ENCODE measurements at regions not wholly inside any gene's neighbourhood (a gene's known extent, or its start where the extent isn't known, plus 50 kb on each side); places are given as distances from the start of the nearest gene placed in this dataset.

DNA sequence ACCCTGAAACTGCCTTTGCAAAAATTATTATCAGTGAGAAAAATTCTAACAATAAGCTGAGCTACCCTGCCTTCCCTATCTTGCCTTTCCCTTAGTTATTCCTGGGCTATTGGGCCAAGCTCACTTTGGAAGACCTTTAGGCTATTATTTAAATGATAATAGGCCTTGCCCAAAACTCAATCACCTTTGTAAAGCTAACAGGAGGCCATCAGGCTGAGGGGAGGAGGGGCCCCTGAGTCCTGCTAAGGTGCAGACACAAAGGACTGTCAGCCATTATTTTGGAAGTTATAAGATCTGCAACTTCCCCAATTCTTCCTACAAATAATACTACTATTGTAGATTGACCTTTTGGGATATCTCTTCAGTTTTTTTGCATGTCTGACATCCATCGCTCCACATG, 278.8 kb upstream of the DIAPH2 start:
- no peak for TF ChIP-seq GATA2 (IDR thresholded peaks at IDR 0.05; ENCODE audit: low read depth, low read length)
- no peak for TF ChIP-seq GATA3 (IDR thresholded peaks at IDR 0.05; ENCODE audit: low read depth, low read length)

DNA sequence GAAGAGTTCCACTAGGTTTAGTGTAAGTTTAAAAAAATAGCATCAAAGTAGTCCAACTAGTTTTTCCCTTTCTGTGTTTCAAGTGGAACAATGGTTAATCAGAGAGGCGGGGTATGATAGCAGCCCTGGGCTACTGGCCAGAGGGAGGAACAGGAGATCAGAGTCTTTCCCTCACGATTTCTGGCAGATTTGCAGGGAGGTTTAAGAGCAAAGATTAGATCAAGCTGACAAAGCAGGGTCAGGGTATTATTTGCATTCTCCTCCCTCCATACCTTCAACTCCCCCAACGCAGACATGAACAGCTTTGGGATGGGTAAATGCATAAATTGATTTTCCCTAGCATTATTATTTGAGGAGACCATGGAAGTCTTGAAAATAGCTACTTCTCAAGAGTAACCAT, 277.6 kb upstream of the DIAPH2 start:
- TF ChIP-seq GATA3 (IDR thresholded peaks at IDR 0.05; ENCODE audit: low read depth, low read length) = no peak
- no peak for TF ChIP-seq GATA2 (IDR thresholded peaks at IDR 0.05; ENCODE audit: low read depth, low read length)

DNA sequence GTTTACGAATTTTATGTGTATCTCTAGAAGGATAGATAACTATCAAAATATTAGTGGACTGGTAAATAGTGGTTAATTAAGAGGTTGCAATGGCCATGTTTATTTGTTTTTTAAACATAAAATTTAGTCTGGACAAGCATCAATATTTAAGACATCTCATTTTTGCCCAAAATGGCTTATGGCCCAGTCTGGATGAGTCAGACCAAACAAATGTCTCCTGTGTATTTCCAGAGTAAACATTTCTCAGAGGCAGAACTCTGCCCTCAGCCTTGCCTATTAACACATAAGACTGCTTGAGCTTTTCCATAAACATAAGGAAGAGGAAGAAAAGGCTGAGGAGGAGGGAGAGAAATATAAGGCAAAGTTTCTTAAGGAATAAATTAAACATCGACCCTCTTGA, 277.1 kb upstream of the DIAPH2 start:
- TF ChIP-seq GATA3 (IDR thresholded peaks at IDR 0.05; ENCODE audit: low read depth, low read length) = no peak
- no peak for TF ChIP-seq GATA2 (IDR thresholded peaks at IDR 0.05; ENCODE audit: low read depth, low read length)

DNA sequence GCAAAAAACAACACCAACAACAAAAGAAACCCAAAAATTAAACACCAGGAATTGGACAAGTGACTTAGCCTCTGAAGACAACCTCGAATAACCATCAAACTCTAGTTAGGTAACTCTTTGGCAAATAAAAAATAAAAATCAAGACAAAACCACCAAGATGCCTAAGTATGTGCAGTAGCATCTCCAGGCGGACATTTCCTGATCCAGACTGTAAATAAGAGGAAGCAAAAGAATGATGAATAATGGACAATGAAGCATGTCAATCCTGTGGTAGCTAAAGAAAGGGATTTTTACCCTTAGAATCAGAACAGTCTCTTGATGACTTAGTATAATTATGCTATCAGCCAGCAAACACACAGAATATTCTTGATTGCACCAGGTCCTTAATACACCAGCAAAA, 276.7 kb upstream of the DIAPH2 start:
- no peak for TF ChIP-seq GATA3 (IDR thresholded peaks at IDR 0.05; ENCODE audit: low read depth, low read length)
- TF ChIP-seq GATA2 (IDR thresholded peaks at IDR 0.05; ENCODE audit: low read depth, low read length) = no peak

DNA sequence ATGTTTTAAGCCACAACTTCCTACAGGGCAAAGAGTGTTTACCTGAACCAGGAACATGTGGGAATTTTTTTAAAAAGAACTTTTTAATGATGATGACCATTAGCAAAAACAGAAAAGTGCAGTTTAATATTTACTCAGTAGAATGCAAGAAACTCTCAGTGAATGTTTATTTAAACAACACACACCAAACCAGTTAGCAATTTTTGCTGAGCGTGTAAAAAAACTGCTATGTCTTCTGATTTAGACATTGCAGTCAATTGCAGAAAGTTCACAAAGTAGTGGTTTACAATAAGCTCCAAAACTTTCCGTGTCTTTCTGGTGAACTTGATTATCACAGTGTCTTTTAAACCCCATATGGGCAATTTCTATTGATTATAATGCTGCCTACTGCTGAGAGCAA, 273.7 kb upstream of the DIAPH2 start:
- no peak for TF ChIP-seq GATA2 (IDR thresholded peaks at IDR 0.05; ENCODE audit: low read depth, low read length)
- no peak for TF ChIP-seq GATA3 (IDR thresholded peaks at IDR 0.05; ENCODE audit: low read depth, low read length)

DNA sequence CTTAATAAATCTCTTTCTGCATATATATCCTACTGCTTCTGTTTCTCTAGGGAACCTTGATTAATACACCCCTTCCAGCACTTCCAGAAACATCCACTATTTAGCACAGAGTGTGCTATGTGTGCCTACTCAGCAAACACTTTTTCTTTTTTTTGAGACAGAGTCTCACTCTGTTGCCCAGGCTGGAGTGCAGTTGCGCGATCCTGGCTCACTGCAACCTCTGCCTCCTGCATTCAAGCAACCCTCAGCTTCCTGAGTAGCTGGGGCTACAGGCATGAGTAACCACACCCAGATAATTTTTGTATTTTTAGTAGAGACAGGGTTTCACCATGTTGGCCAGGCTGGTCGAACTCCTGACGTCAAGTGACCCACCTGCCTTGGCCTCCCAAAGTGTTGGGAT, 266.9 kb upstream of the DIAPH2 start:
- TF ChIP-seq GATA3 (IDR thresholded peaks at IDR 0.05; ENCODE audit: low read depth, low read length) = no peak
- TF ChIP-seq GATA2 (IDR thresholded peaks at IDR 0.05; ENCODE audit: low read depth, low read length) = no peak

DNA sequence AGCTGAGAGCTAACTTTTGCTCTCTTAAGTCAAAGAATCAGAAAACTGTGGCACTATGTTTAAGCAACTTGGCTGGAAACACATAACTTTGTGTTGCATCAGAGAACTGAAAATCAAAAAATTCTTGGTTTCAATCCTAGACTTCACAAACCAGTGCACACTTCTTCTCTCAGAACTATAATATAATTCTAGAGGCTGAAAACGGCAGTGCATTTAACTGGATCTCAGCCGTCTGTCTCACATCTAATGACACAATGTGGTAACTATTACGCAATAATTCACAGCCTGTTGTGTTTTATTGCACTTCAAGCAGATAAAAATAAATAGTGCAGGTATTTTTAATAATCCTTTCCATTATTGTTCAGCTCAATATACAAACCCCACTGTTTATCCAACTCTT, 260.6 kb upstream of the DIAPH2 start:
- TF ChIP-seq GATA2 (IDR thresholded peaks at IDR 0.05; ENCODE audit: low read depth, low read length) (no peak), GATA3 (IDR thresholded peaks at IDR 0.05; ENCODE audit: low read depth, low read length) (no peak)

DNA sequence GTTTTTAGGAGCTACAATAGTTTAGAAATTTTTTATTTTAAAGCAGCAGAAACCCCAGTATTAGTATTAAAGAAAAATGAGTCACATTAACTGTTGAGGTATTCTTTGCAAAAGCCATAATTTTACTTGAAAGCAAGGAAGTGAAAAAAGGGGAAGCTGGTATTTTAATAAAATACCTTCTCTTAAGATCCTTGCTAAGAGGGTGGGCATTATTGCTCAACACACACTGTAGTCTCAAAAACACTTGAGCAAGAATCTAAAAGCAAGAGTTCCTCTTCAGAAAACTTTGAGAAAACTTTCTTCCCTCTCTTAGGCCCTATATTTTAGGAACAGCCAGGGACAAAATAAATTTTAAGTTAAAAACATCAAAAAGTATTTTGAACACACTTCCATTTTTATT, 259.4 kb upstream of the DIAPH2 start:
- TF ChIP-seq GATA2 (IDR thresholded peaks at IDR 0.05; ENCODE audit: low read depth, low read length) (no peak), GATA3 (IDR thresholded peaks at IDR 0.05; ENCODE audit: low read depth, low read length) (no peak)

DNA sequence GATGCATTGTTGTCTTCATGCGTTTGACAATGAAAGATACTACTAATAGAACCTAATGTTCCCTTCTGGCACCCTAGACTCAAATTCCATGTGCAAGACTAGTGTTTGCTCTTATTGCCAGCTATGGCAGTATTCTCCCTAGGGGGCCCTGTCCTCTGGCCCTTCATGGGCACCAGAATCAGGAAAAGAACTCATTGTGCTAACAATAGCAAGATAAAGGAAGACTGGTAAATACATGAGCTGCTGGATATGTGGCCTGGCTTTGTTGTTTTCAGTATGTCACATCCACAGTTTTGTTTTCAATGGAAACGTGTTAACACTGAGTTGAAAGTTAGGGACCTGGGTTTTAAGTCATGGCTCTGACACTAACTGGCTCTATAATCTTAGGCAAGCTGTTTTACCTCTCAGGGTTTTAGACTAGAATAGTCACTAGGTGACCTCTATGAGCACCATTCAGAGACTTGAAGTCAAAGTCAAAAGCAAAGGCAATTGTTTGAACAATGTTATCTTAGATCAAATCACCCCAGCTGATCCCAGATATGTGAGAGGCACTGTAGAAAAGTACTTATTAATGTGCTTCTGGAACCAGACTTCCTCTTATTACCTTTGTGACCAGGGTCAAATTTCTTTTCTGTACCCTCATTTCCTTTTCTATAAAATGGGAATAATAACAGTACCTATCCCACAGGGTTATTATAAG, 253.7 kb upstream of the DIAPH2 start:
- TF ChIP-seq GATA3 (IDR thresholded peaks at IDR 0.05; ENCODE audit: low read depth, low read length) (no peak), GATA2 (IDR thresholded peaks at IDR 0.05; ENCODE audit: low read depth, low read length) (no peak)

- TF ChIP-seq GATA3 (IDR thresholded peaks at IDR 0.05; ENCODE audit: low read depth, low read length) (no peak), GATA2 (IDR thresholded peaks at IDR 0.05; ENCODE audit: low read depth, low read length) (no peak)
These were observed 252.0 kb upstream of the DIAPH2 start for GRCh38 chrX:96432647-96433046.

GRCh38 chrX:96433409-96434077, 251.1 kb upstream of the DIAPH2 start:
- TF ChIP-seq GATA3 (IDR thresholded peaks at IDR 0.05; ENCODE audit: low read depth, low read length) (no peak), GATA2 (IDR thresholded peaks at IDR 0.05; ENCODE audit: low read depth, low read length) (no peak)

GRCh38 chrX:96435378-96436035, 249.1 kb upstream of the DIAPH2 start:
- TF ChIP-seq GATA2 (IDR thresholded peaks at IDR 0.05; ENCODE audit: low read depth, low read length) = no peak
- no peak for TF ChIP-seq GATA3 (IDR thresholded peaks at IDR 0.05; ENCODE audit: low read depth, low read length)

- no peak for TF ChIP-seq GATA2 (IDR thresholded peaks at IDR 0.05; ENCODE audit: low read depth, low read length)
- no peak for TF ChIP-seq GATA3 (IDR thresholded peaks at IDR 0.05; ENCODE audit: low read depth, low read length)
These were observed 248.5 kb upstream of the DIAPH2 start for GRCh38 chrX:96436105-96436504.

GRCh38 chrX:96438803-96439202, 245.8 kb upstream of the DIAPH2 start:
- no peak for TF ChIP-seq GATA3 (IDR thresholded peaks at IDR 0.05; ENCODE audit: low read depth, low read length)

DNA sequence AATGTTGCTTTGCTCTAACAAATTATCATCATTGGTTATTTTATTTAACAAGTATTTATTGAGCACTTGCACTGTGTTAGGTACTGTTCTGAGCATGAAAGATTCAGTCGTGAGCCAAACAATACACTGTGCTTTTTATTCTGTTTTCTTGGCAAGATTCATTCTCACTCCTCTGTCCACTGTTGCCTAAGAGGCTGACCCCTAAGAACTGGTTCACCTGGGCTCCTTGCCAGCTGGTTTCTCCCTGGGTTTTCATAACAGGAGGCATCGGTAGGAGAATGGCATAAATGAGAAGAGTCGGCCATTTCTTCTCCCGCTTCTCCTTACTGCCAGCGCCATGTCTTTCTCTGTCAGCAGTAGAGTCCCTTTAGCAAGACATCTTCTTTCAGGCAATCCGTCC, 243.7 kb upstream of the DIAPH2 start:
- TF ChIP-seq GATA2 (IDR thresholded peaks at IDR 0.05; ENCODE audit: low read depth, low read length) (no peak), GATA3 (IDR thresholded peaks at IDR 0.05; ENCODE audit: low read depth, low read length) (no peak)

All from SH-SY5Y (cell line).